Skeletal muscle satellite cell (primary cell): ENCODE measurements at regions not wholly inside any gene's neighbourhood (a gene's known extent, or its start where the extent isn't known, plus 50 kb on each side); places are given as distances from the start of the nearest gene placed in this dataset.

Experiments used
- H3K27me3 ChIP-seq: 2 replicates; pipeline ENCODE4 v1.7.0; 2013; ENCODE audit warnings: low read length; ENCODE audit not compliant: control insufficient read depth, insufficient read depth
- H3K36me3 ChIP-seq: 2 replicates; pipeline ENCODE4 v1.7.0; 2013; ENCODE audit warnings: mild to moderate bottlenecking, control low read depth, low read length; ENCODE audit not compliant: insufficient read depth
- H3K4me1 ChIP-seq: 2 replicates; pipeline ENCODE4 v1.7.0; 2013; ENCODE audit warnings: low read length; ENCODE audit not compliant: control insufficient read depth, insufficient read depth
- H3K4me2 ChIP-seq: 2 replicates; pipeline ENCODE4 v1.7.0; 2013; ENCODE audit warnings: mild to moderate bottlenecking, low read length
- H3K4me3 ChIP-seq: 2 replicates; pipeline ENCODE4 v1.7.0; 2013; ENCODE audit warnings: low read length
- H3K9ac ChIP-seq: 2 replicates; pipeline ENCODE4 v1.7.0; 2013; ENCODE audit warnings: mild to moderate bottlenecking, low read depth, low read length, moderate library complexity
- H3K9me3 ChIP-seq: replicated peaks from 2 replicates; pipeline ENCODE4 v1.7.0; 2013; ENCODE audit warnings: mild to moderate bottlenecking, control low read depth, low read length

DNA sequence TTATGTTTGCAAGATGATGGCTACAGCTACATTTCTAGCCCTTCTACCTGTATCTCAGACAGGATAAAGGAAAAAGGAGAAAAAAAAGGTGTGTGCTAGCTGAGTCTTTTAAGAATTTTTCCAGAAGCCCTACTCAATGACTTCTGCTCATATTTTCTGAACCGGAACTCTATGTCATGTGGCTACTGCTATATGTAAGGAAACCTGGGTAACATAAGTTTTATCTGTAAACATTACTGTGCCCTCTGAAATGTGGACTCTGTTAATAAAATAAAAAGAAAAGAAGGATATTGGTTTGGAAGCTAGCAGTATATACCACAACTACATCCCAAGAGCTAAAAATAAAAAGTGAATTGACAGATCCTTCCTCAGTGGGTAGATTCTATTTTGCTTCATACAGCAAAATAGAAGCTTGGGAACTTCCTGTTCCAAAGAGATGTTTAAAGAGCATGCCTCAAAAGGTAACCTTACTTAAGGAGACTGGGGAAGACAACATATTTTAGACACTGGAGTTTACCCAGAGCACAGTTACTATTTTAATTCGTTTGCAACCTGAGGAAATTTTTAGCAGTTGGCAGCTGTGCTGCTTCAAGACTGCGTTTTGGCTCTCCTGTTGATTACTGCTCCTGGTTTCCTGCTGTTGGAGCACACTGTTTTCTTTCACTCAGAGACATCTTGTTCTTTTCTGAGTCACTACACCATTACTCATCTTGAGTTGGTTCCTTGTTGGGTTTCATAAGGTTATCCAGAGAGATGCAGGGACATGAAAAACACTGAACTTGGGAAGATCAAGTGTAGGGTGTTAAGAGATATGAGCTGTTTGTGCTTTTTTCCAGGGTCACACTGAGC lies 280.7 kb downstream of the NFKBIZ start:
- Histone ChIP-seq H3K4me2 (peak overlapping the region; percentile 36), H3K9me3 (no peaks in the 10 kb centered on the region), H3K36me3 (no peaks in the 10 kb centered on the region), H3K4me3 (no peak overlapping the region), H3K4me1 (peaks cover 36% of the 10 kb centered on the region), H3K27me3 (no peaks in the 10 kb centered on the region), H3K9ac (peak overlapping the region; percentile 71)

DNA sequence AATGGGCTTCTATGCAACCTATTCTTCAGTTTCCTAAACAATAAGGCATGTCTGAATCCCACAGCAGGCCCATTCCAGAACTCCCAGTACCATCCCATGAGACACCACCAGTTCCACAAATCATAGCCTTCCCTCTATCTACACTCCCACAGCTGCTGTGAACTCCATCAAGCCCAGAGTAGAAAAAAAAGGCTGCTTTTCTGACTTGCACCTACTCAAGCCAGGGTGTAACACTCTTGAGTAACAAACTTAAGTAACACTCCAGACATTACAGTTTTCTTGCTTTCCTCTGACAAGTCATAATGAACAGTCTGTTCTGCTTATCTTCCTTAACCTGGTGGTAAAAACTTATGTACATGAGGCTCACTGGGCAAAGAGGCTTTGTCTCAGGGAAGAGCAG lies 283.1 kb downstream of the NFKBIZ start:
- no peak overlapping the region for H3K4me3 ChIP-seq
- no peak overlapping the region for H3K9ac ChIP-seq
- H3K9me3 ChIP-seq: no peaks in the 10 kb centered on the region
- peaks cover 20% of the 10 kb centered on the region for H3K4me1 ChIP-seq
- no peaks in the 10 kb centered on the region for H3K27me3 ChIP-seq
- no peaks in the 10 kb centered on the region for H3K36me3 ChIP-seq
- H3K4me2 ChIP-seq: no peak overlapping the region

DNA sequence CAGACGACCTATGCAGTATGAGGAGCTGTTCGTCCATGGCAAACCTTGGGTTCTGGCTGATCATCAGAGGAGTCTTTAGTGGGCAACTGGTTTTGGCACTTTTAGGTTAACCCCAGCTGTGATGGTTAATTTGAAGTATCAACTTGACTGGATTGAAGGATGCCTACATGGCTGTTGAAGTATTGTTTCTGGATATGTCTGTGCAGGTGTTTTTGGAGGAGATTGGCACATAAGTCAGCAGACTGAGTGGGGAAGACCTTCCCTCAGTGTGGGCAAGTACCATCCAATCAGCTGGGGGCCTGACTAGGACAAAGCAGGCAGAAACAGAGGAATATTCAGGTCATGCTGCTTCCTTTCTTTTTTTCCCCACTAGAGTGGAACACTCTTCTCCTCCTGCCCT lies 284.1 kb downstream of the NFKBIZ start:
- H3K9me3 ChIP-seq: no peaks in the 10 kb centered on the region
- H3K4me3 ChIP-seq: no peak overlapping the region
- H3K27me3 ChIP-seq: no peaks in the 10 kb centered on the region
- no peak overlapping the region for H3K4me2 ChIP-seq
- H3K4me1 ChIP-seq: peaks cover 20% of the 10 kb centered on the region
- H3K9ac ChIP-seq: no peak overlapping the region
- no peaks in the 10 kb centered on the region for H3K36me3 ChIP-seq

DNA sequence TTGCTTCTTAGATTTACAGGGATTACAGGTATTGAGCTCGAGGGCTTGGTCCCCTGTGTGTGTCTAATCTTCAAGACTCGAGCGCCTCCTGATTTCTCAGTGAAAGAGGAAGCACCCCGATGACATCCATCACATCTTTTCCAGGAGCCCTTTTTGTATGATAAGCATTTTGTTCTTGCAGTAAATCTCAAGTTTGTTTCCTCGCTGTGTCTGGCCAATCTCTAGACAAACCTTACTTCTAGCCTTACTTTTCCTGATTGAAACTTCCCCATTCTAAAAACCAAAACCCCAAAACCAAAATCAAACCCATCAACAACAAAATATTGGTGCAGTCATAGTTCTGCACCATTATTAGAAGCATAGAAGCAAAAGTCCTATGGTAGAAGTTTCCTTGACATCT lies 286.0 kb downstream of the NFKBIZ start:
- H3K4me2 ChIP-seq: no peak overlapping the region
- no peaks in the 10 kb centered on the region for H3K36me3 ChIP-seq
- H3K27me3 ChIP-seq: no peaks in the 10 kb centered on the region
- H3K4me3 ChIP-seq: no peak overlapping the region
- H3K9ac ChIP-seq: no peak overlapping the region
- H3K9me3 ChIP-seq: no peaks in the 10 kb centered on the region
- H3K4me1 ChIP-seq: peaks cover 12% of the 10 kb centered on the region

DNA sequence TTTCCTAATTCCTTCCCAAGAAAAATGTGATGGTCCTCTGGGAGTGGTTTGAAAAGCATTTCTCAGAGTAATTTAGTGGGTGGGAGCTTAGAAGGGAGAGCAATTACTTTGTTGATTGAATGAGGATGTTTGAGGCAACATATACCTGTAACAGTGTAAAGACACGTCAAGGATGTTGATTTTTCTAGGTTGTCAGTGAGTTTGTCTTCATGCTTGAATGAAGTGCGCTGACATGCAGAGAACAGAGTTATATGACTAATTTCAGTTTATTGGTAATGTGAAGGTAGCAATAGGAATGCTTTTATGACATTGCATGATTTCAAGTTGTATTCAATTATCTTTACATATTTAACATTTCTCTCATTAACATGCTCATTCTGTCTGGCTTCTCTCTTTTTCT lies 286.9 kb downstream of the NFKBIZ start:
- H3K27me3 ChIP-seq: no peaks in the 10 kb centered on the region
- H3K36me3 ChIP-seq: no peaks in the 10 kb centered on the region
- H3K4me3 ChIP-seq: no peak overlapping the region
- no peak overlapping the region for H3K4me2 ChIP-seq
- H3K9me3 ChIP-seq: no peaks in the 10 kb centered on the region
- peaks cover 9% of the 10 kb centered on the region for H3K4me1 ChIP-seq
- H3K9ac ChIP-seq: no peak overlapping the region

DNA sequence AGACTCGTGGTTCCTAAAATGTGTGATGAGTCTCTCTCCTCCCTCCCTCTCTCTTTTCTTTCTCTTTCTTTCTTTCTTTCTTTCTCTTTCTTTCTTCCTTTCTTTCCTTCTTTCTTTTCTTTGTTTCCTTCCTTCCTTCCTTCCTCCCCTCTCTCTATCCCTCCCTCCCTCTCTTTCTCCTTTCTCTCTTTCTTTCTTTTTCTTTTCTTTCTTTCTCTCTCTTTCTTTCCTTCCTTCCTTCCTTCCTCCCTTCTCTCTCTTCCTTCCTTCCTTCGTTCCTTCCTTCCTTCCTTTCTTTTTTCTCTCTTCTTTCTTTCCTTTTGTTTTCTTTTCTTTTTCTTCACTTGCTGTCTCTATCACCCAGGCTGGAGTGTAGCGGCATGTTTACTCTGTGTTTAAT lies 290.8 kb downstream of the NFKBIZ start:
- Histone ChIP-seq H3K27me3 (no peaks in the 10 kb centered on the region), H3K4me2 (no peak overlapping the region), H3K9me3 (no peaks in the 10 kb centered on the region), H3K4me3 (no peak overlapping the region), H3K36me3 (no peaks in the 10 kb centered on the region), H3K4me1 (peaks cover 23% of the 10 kb centered on the region), H3K9ac (no peak overlapping the region)

DNA sequence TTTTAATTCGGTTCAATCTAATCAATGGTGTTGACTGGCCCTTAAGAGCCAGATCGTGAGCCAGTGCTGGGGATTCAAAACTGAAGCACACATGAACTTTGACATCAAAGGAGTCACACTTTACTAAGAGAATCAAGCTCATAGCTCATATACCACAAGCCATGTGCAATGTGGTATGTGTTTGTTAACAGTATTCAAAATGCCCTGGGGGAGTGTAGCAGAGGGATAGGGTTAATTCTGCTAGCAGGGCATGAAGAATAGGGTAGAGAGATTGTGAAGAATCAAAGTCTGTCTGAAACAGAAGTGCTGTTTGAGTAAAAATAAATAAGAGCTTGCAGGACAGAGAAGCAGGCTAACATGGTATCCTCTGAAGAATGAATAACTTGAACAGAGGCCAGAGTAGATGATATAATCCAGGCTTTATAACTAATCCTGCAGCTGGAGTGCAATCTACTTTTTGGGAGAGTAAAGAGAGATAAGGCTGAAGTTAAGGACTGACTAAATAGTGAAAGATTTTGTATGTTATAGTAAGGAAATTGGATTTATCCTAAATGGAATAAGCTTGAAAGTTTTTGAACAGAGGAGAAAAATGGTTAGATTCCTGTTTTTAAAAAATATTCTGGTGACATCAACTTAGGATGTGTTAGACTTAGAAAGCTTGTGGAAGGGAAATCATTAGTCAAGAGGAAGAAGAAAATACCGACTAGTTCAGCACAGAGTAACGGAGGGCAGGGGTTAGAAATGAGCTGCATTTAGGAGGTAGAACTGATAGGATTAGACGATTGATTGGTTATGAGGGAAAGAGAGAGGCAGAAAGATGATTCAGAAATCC lies 292.0 kb downstream of the NFKBIZ start:
- Histone ChIP-seq H3K36me3 (no peaks in the 10 kb centered on the region), H3K9ac (no peak overlapping the region), H3K4me2 (no peak overlapping the region), H3K27me3 (no peaks in the 10 kb centered on the region), H3K4me3 (no peak overlapping the region), H3K4me1 (peaks cover 23% of the 10 kb centered on the region), H3K9me3 (no peaks in the 10 kb centered on the region)

DNA sequence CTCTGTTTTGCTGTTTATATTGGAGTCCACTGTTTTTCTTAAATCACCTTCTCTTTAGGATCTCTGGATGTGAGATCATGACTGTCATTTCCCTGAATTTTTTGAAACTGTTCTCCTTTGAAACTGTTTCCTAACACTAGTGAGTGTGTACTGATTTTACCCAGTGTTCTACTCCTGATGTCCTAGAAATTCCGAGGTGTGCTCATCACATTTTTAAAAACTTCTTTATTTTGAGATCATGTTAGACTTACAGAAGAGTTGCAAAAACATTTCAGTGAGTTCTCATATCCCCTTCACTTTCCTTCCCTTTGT lies 292.6 kb downstream of the NFKBIZ start:
- Histone ChIP-seq H3K9ac (no peak overlapping the region), H3K9me3 (no peaks in the 10 kb centered on the region), H3K4me1 (peaks cover 23% of the 10 kb centered on the region), H3K4me2 (no peak overlapping the region), H3K27me3 (no peaks in the 10 kb centered on the region), H3K4me3 (no peak overlapping the region), H3K36me3 (no peaks in the 10 kb centered on the region)

DNA sequence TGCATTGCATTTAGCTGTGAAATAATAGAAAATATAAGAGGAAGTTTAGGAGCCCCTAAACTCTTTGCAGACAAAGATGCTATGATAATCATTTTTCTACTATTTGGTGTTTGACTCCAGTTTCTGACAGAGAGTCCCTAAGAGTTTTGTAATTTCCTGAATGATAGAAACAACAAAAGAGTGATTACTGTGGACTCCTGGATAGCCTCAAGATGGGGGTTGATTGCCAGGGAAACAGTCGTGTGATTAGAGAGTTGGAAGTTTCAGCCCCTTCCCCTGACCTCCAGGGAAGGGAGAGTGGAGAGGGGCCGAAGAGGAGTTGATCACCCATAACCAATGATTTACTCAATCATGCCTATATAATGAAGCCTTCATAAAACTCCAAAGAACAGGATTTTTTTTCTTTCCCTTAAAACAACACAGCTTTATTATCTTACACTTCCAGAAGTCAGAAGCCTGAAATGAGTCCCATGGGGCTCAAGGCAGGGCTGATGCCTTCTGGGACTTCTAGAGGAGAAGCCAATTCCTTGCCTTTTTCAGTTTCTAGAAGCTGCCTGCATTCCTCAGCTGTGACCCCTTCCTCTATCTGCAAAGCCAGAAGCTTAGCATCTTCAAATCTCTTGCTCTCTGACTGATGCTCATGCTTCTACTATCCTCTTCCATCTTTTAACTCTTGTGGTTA lies 292.3 kb upstream of the ZPLD1 start:
- Histone ChIP-seq H3K9ac (no peak overlapping the region), H3K4me3 (no peak overlapping the region)

DNA sequence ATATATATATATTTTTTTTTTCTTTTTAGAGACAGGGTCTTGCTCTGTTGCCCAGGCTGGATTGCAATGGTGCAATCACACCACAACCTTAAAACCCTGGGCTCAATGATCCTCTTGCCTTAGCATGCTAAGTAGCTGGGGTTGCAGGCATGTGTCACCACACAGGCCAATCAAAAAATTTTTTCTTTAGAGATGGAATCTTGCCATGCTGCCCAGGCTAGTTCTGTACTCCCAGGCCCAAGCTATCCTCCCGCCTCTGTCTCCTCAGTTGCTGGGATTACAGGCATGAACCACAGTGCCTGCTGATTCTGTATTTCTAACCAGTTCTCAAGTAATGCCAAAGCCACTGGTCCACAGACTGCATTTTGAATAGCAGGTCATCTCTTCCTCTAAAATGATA lies 291.3 kb upstream of the ZPLD1 start:
- Histone ChIP-seq H3K36me3 (no peaks in the 10 kb centered on the region), H3K27me3 (no peaks in the 10 kb centered on the region), H3K9ac (no peak overlapping the region), H3K4me2 (no peak overlapping the region), H3K4me1 (peaks cover 23% of the 10 kb centered on the region), H3K9me3 (no peaks in the 10 kb centered on the region), H3K4me3 (no peak overlapping the region)

More for the DNA sequence above, 292.3 kb upstream of the ZPLD1 start:
- Histone ChIP-seq H3K9me3 (no peaks in the 10 kb centered on the region), H3K4me1 (peaks cover 23% of the 10 kb centered on the region), H3K4me2 (no peak overlapping the region), H3K27me3 (no peaks in the 10 kb centered on the region), H3K36me3 (no peaks in the 10 kb centered on the region)

DNA sequence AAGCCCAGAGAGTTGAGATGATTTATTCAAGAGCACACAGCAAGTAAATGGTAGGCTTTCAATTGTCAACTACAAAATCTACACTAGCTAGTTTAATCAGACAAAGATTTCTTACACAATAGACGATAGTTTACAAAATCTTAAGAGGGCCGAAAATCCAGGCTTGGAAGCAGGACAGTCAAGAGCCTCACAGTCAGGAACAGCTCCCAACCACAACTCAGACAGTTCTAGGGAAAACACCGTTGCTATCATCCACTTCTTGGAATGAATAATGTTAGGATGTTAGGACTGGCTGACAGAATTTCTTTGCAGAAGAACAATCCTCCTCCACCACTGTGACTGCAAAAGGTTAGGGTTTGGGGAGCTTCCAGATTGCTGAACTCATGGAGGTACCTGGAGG lies 290.8 kb upstream of the ZPLD1 start:
- no peaks in the 10 kb centered on the region for H3K27me3 ChIP-seq
- H3K9ac ChIP-seq: no peak overlapping the region

More for the DNA sequence above, 290.8 kb upstream of the ZPLD1 start:
- H3K4me3 ChIP-seq: no peak overlapping the region
- peaks cover 23% of the 10 kb centered on the region for H3K4me1 ChIP-seq
- H3K4me2 ChIP-seq: no peak overlapping the region
- H3K9me3 ChIP-seq: no peaks in the 10 kb centered on the region
- H3K36me3 ChIP-seq: no peaks in the 10 kb centered on the region
